ENCODE measurements at regions not wholly inside any gene's neighbourhood (a gene's known extent, or its start where the extent isn't known, plus 50 kb on each side); places are given as distances from the start of the nearest gene placed in this dataset.

DNA sequence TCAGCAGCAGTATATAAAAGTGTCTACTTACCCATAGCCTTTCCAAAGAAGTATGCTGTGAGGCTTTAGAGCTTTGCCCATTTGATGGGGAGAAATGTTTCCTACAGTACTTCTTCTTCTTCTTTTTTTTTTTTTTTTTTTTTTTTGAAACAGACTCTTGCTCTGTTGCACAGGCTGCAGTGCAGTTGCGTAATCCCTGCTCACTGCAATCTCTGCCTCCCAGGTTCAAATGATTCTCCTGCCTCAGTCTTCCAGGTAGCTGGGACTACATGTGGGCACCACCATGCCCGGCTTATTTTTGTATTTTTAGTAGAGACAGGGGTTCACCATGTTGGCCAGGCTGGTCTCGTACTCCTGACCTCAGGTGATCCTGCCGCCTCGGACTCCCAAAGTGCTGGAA, 101.7 kb upstream of the TMEM26 start:
- no peaks in the 10 kb centered on the region for H3K4me1 ChIP-seq (ENCODE audit: control insufficient read depth in 4 of 4, insufficient read depth in 4 of 4, low read length in 3 of 4)
- H3K27ac ChIP-seq (ENCODE audit: low read depth in 1 of 2, low read length in 2 of 2) = no peak overlapping the region
- H3K9ac ChIP-seq (ENCODE audit: low read depth in 1 of 2, low read length in 2 of 2) = no peak overlapping the region
- WGBS = 85% methylated on average over 5 of the region's 5 CpGs
- H3K27me3 ChIP-seq (ENCODE audit: control insufficient read depth in 4 of 4, insufficient read depth in 4 of 4, low read length in 3 of 4) = peaks cover 0 to 2% (median 0%) of the 10 kb centered on the region in 4 donors
- no peak overlapping the region for H3K4me3 ChIP-seq (ENCODE audit: low read depth in 1 of 3, low read length in 3 of 3)
- DNase-seq (ENCODE audit: low spot score) = no peak
- H3K9me3 ChIP-seq (ENCODE audit: control insufficient read depth in 4 of 4, low read length in 3 of 4) = no peaks in the 10 kb centered on the region
- TF ChIP-seq TAF1 (conservative IDR thresholded peaks at IDR 0.05) = no peak
- TF ChIP-seq, protein P1, sequence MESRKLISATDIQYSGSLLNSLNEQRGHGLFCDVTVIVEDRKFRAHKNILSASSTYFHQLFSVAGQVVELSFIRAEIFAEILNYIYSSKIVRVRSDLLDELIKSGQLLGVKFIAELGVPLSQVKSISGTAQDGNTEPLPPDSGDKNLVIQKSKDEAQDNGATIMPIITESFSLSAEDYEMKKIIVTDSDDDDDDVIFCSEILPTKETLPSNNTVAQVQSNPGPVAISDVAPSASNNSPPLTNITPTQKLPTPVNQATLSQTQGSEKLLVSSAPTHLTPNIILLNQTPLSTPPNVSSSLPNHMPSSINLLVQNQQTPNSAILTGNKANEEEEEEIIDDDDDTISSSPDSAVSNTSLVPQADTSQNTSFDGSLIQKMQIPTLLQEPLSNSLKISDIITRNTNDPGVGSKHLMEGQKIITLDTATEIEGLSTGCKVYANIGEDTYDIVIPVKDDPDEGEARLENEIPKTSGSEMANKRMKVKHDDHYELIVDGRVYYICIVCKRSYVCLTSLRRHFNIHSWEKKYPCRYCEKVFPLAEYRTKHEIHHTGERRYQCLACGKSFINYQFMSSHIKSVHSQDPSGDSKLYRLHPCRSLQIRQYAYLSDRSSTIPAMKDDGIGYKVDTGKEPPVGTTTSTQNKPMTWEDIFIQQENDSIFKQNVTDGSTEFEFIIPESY (IDR thresholded peaks at IDR 0.05) = no peak
- TF ChIP-seq, protein P2, sequence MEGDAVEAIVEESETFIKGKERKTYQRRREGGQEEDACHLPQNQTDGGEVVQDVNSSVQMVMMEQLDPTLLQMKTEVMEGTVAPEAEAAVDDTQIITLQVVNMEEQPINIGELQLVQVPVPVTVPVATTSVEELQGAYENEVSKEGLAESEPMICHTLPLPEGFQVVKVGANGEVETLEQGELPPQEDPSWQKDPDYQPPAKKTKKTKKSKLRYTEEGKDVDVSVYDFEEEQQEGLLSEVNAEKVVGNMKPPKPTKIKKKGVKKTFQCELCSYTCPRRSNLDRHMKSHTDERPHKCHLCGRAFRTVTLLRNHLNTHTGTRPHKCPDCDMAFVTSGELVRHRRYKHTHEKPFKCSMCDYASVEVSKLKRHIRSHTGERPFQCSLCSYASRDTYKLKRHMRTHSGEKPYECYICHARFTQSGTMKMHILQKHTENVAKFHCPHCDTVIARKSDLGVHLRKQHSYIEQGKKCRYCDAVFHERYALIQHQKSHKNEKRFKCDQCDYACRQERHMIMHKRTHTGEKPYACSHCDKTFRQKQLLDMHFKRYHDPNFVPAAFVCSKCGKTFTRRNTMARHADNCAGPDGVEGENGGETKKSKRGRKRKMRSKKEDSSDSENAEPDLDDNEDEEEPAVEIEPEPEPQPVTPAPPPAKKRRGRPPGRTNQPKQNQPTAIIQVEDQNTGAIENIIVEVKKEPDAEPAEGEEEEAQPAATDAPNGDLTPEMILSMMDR (IDR thresholded peaks at IDR 0.05; ENCODE audit: low read depth, low read length, missing input control) = no peak
- TF ChIP-seq HNF4G (IDR thresholded peaks at IDR 0.05) = no peak
- H3K36me3 ChIP-seq (ENCODE audit: control insufficient read depth in 4 of 4, insufficient read depth in 3 of 4, low read depth in 1 of 4, low read length in 3 of 4) = no peaks in the 10 kb centered on the region

DNA sequence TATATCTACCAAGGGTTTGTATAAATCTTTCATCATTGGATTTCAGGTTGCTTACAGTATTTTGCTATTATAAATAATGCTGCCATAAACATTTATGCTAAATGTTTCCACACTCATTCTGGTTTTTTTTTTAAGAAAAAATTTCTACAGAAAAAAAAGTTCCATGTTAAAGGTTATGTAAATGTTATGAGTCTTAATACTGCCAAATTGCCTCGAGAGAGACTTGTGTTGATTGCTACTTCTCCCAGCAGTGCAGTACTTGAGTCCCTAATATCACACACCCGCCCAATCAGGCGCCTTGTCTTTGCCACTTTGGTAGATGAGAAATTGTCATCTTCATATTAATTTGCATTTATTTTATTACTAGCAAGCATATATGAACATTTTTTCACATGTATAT, 96.7 kb upstream of the TMEM26 start:
- Histone ChIP-seq H3K4me3 (ENCODE audit: low read depth in 1 of 3, low read length in 3 of 3) (no peak overlapping the region), H3K9ac (ENCODE audit: low read depth in 1 of 2, low read length in 2 of 2) (no peak overlapping the region), H3K27ac (ENCODE audit: low read depth in 1 of 2, low read length in 2 of 2) (no peak overlapping the region), H3K9me3 (ENCODE audit: control insufficient read depth in 4 of 4, low read length in 3 of 4) (peaks cover 0 to 6% (median 0%) of the 10 kb centered on the region in 4 donors), H3K36me3 (ENCODE audit: control insufficient read depth in 4 of 4, insufficient read depth in 3 of 4, low read depth in 1 of 4, low read length in 3 of 4) (no peaks in the 10 kb centered on the region), H3K27me3 (ENCODE audit: control insufficient read depth in 4 of 4, insufficient read depth in 4 of 4, low read length in 3 of 4) (no peaks in the 10 kb centered on the region), H3K4me1 (ENCODE audit: control insufficient read depth in 4 of 4, insufficient read depth in 4 of 4, low read length in 3 of 4) (no peaks in the 10 kb centered on the region)
- TF ChIP-seq HNF4G (IDR thresholded peaks at IDR 0.05) (no peak), JUND (IDR thresholded peaks at IDR 0.05) (no peak), YY1 (IDR thresholded peaks at IDR 0.05) (no peak), EGR1 (IDR thresholded peaks at IDR 0.05; ENCODE audit: low read depth in 2 of 2) (no peak), GABPA (IDR thresholded peaks at IDR 0.05 in 1 of 2, conservative IDR thresholded peaks at IDR 0.05 in 1 of 2) (no peak), HNF4A (conservative IDR thresholded peaks at IDR 0.05) (no peak), TAF1 (conservative IDR thresholded peaks at IDR 0.05) (no peak), RXRA (IDR thresholded peaks at IDR 0.05) (no peak), NR2F2 (IDR thresholded peaks at IDR 0.05) (no peak), FOXA2 (IDR thresholded peaks at IDR 0.05) (no peak), FOXA1 (IDR thresholded peaks at IDR 0.05) (no peak)
- TF ChIP-seq, protein P1 (IDR thresholded peaks at IDR 0.05) = no peak
- WGBS = 71% methylated on average over 3 of the region's 3 CpGs
- no peak for DNase-seq (ENCODE audit: low spot score)

DNA sequence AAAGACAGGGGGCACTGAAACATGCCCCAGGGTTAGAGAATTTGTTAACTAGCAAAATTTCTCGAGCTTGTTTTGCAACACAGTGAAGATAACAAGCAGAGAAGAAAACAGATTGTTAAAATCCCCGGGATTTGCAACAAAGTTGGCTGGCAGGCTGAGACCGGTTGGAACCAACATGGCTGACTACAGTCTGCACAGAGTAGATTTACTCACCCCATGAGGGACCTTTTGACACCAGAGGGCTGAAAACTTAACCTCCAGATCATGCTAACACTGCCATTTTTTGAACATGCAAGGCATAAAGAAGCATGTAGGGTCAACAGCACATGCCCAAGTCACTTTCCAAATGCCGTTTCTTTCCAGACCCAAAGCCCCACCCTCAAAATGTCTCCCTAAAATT, 95.2 kb upstream of the TMEM26 start:
- DNase-seq (ENCODE audit: low spot score) = no peak
- 73% methylated on average over 4 of the region's 4 CpGs for WGBS
- Histone ChIP-seq H3K4me3 (ENCODE audit: low read depth in 1 of 3, low read length in 3 of 3) (no peak overlapping the region), H3K9me3 (ENCODE audit: control insufficient read depth in 4 of 4, low read length in 3 of 4) (peaks cover 0 to 6% (median 0%) of the 10 kb centered on the region in 4 donors), H3K27me3 (ENCODE audit: control insufficient read depth in 4 of 4, insufficient read depth in 4 of 4, low read length in 3 of 4) (no peaks in the 10 kb centered on the region), H3K27ac (ENCODE audit: low read depth in 1 of 2, low read length in 2 of 2) (no peak overlapping the region), H3K36me3 (ENCODE audit: control insufficient read depth in 4 of 4, insufficient read depth in 3 of 4, low read depth in 1 of 4, low read length in 3 of 4) (no peaks in the 10 kb centered on the region), H3K9ac (ENCODE audit: low read depth in 1 of 2, low read length in 2 of 2) (no peak overlapping the region), H3K4me1 (ENCODE audit: control insufficient read depth in 4 of 4, insufficient read depth in 4 of 4, low read length in 3 of 4) (no peaks in the 10 kb centered on the region)
- no peak for TF ChIP-seq RAD21 (IDR thresholded peaks at IDR 0.05)
- TF ChIP-seq GABPA (IDR thresholded peaks at IDR 0.05 in 1 of 2, conservative IDR thresholded peaks at IDR 0.05 in 1 of 2) = no peak
- TF ChIP-seq EGR1 (IDR thresholded peaks at IDR 0.05; ENCODE audit: low read depth in 2 of 2) = no peak
- TF ChIP-seq FOXA2 (IDR thresholded peaks at IDR 0.05) = no peak
- no peak for TF ChIP-seq SP1 (IDR thresholded peaks at IDR 0.05)
- TF ChIP-seq, protein P3, sequence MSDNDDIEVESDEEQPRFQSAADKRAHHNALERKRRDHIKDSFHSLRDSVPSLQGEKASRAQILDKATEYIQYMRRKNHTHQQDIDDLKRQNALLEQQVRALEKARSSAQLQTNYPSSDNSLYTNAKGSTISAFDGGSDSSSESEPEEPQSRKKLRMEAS (IDR thresholded peaks at IDR 0.05) = no peak
- TF ChIP-seq YY1 (IDR thresholded peaks at IDR 0.05) = no peak
- TF ChIP-seq, protein P4, sequence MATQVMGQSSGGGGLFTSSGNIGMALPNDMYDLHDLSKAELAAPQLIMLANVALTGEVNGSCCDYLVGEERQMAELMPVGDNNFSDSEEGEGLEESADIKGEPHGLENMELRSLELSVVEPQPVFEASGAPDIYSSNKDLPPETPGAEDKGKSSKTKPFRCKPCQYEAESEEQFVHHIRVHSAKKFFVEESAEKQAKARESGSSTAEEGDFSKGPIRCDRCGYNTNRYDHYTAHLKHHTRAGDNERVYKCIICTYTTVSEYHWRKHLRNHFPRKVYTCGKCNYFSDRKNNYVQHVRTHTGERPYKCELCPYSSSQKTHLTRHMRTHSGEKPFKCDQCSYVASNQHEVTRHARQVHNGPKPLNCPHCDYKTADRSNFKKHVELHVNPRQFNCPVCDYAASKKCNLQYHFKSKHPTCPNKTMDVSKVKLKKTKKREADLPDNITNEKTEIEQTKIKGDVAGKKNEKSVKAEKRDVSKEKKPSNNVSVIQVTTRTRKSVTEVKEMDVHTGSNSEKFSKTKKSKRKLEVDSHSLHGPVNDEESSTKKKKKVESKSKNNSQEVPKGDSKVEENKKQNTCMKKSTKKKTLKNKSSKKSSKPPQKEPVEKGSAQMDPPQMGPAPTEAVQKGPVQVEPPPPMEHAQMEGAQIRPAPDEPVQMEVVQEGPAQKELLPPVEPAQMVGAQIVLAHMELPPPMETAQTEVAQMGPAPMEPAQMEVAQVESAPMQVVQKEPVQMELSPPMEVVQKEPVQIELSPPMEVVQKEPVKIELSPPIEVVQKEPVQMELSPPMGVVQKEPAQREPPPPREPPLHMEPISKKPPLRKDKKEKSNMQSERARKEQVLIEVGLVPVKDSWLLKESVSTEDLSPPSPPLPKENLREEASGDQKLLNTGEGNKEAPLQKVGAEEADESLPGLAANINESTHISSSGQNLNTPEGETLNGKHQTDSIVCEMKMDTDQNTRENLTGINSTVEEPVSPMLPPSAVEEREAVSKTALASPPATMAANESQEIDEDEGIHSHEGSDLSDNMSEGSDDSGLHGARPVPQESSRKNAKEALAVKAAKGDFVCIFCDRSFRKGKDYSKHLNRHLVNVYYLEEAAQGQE (IDR thresholded peaks at IDR 0.05) = no peak
- TF ChIP-seq, protein P5, sequence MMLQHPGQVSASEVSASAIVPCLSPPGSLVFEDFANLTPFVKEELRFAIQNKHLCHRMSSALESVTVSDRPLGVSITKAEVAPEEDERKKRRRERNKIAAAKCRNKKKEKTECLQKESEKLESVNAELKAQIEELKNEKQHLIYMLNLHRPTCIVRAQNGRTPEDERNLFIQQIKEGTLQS (IDR thresholded peaks at IDR 0.05) = no peak
- TF ChIP-seq JUND (IDR thresholded peaks at IDR 0.05) = no peak
- TF ChIP-seq RXRA (IDR thresholded peaks at IDR 0.05) = no peak
- no peak for TF ChIP-seq HNF4A (conservative IDR thresholded peaks at IDR 0.05)
